GM18498 (cell line): ENCODE measurements at regions not wholly inside any gene's neighbourhood (a gene's known extent, or its start where the extent isn't known, plus 50 kb on each side); places are given as distances from the start of the nearest gene placed in this dataset.
"Not testable (repeated sequence)": the region's sequence is repeated elsewhere in the genome, so short reads cannot be mapped to it uniquely, and the experiment has no call there.

ENCODE experiments used
- ATAC-seq: cut with Tn5 transposase; IDR thresholded peaks from one replicate; pipeline ENCODE4 v1.9.1; 2021; ENCODE audit warnings: mild to moderate bottlenecking, moderate library complexity; ENCODE audit not compliant: unreplicated experiment

- ATAC-seq = no peak
Measured at GRCh38 chr9:73962792-73963191, 534.3 kb upstream of the RORB start.

- ATAC-seq = no peak
Measured at GRCh38 chr9:73969936-73970335, 527.2 kb upstream of the RORB start.

GRCh38 chr9:73976424-73976823 is 520.7 kb upstream of the RORB start:
- ATAC-seq = not testable (repeated sequence)

GRCh38 chr9:73979894-73980264 is 517.3 kb upstream of the RORB start:
- ATAC-seq = no peak

- ATAC-seq = no peak
Measured at GRCh38 chr9:73980754-73981153, 516.4 kb upstream of the RORB start.

GRCh38 chr9:73981405-73981804 is 515.7 kb upstream of the RORB start:
- no peak for ATAC-seq

GRCh38 chr9:73995836-73996235 is 501.3 kb upstream of the RORB start:
- ATAC-seq = no peak

GRCh38 chr9:73996844-73997243 is 500.3 kb upstream of the RORB start:
- ATAC-seq = no peak

GRCh38 chr9:74001382-74001781 is 495.8 kb upstream of the RORB start:
- no peak for ATAC-seq

GRCh38 chr9:74006935-74007334 is 490.2 kb upstream of the RORB start:
- no peak for ATAC-seq

GRCh38 chr9:74007833-74008232 is 489.3 kb upstream of the RORB start:
- no peak for ATAC-seq

GRCh38 chr9:74016004-74016403 is 481.1 kb upstream of the RORB start:
- ATAC-seq = no peak

- ATAC-seq = no peak
Measured at GRCh38 chr9:74025402-74025925, 471.7 kb upstream of the RORB start.

GRCh38 chr9:74032421-74032820 is 464.7 kb upstream of the RORB start:
- no peak for ATAC-seq

GRCh38 chr9:74035786-74036185 is 461.3 kb upstream of the RORB start:
- ATAC-seq = no peak

GRCh38 chr9:74036549-74037231 is 460.4 kb upstream of the RORB start:
- ATAC-seq = peak; percentile 76

- ATAC-seq = no peak
Measured at GRCh38 chr9:74037274-74037673, 459.9 kb upstream of the RORB start.

- no peak for ATAC-seq
Measured at GRCh38 chr9:74041588-74041987, 455.5 kb upstream of the RORB start.

GRCh38 chr9:74044844-74045243 is 452.3 kb upstream of the RORB start:
- no peak for ATAC-seq

- ATAC-seq = no peak
Measured at GRCh38 chr9:74056023-74056422, 441.1 kb upstream of the RORB start.

- ATAC-seq = not testable (repeated sequence)
Measured at GRCh38 chr9:74057051-74057450, 440.1 kb upstream of the RORB start.

- ATAC-seq = no peak
Measured at GRCh38 chr9:74064702-74065101, 432.4 kb upstream of the RORB start.

- no peak for ATAC-seq
Measured at GRCh38 chr9:74066128-74066527, 431.0 kb upstream of the RORB start.
